ENCODE measurements at regions not wholly inside any gene's neighbourhood (a gene's known extent, or its start where the extent isn't known, plus 50 kb on each side); places are given as distances from the start of the nearest gene placed in this dataset.

- peaks cover 0 to 31% (median 0%) of the 10 kb centered on the region in 5 donors for H3K4me1 ChIP-seq (ENCODE audit: control insufficient read depth in 5 of 5, insufficient read depth in 5 of 5, low read length in 5 of 5)
- H3K4me3 ChIP-seq: no peak overlapping the region
- TF ChIP-seq CTCF (IDR thresholded peaks at IDR 0.05; ENCODE audit: control extremely low read depth, extremely low read depth): no peak
- H3K27ac ChIP-seq (ENCODE audit: low read depth in 1 of 2, low read length in 1 of 2): no peak overlapping the region
- H3K9ac ChIP-seq (ENCODE audit: insufficient read depth in 1 of 2, low read length in 2 of 2): no peak overlapping the region
- no peaks in the 10 kb centered on the region for H3K27me3 ChIP-seq (ENCODE audit: control insufficient read depth in 3 of 3, insufficient read depth in 3 of 3, low read length in 2 of 3)
- H3K36me3 ChIP-seq (ENCODE audit: control insufficient read depth in 4 of 4, insufficient read depth in 4 of 4, low read length in 4 of 4): no peaks in the 10 kb centered on the region
- ATAC-seq (ENCODE audit: insufficient read depth, low FRiP score) (no peak), DNase-seq (peak in 2 of 3 donors; percentile 18 to 61)
- no peaks in the 10 kb centered on the region for H3K9me3 ChIP-seq (ENCODE audit: control insufficient read depth in 4 of 4, insufficient read depth in 3 of 4, low read length in 3 of 4)
- WGBS, 2 donors: 83 to 91% methylated on average over 2 of the region's 2 CpGs
These were observed 218.6 kb upstream of the GK2 start for GRCh38 chr4:79626611-79627010.

- H3K9me3 ChIP-seq (ENCODE audit: control insufficient read depth in 4 of 4, insufficient read depth in 3 of 4, low read length in 3 of 4): no peaks in the 10 kb centered on the region
- peak overlapping the region in 1 of 2 donors; percentile 39 for H3K9ac ChIP-seq (ENCODE audit: insufficient read depth in 1 of 2, low read length in 2 of 2)
- no peak for TF ChIP-seq CTCF (IDR thresholded peaks at IDR 0.05; ENCODE audit: control extremely low read depth, extremely low read depth)
- H3K36me3 ChIP-seq (ENCODE audit: control insufficient read depth in 4 of 4, insufficient read depth in 4 of 4, low read length in 4 of 4): no peaks in the 10 kb centered on the region
- peak in 2 of 3 donors; percentile 26 to 38 for DNase-seq
- H3K4me1 ChIP-seq (ENCODE audit: control insufficient read depth in 5 of 5, insufficient read depth in 5 of 5, low read length in 5 of 5): peaks cover 0 to 31% (median 0%) of the 10 kb centered on the region in 5 donors
- no peak for ATAC-seq (ENCODE audit: insufficient read depth, low FRiP score)
- 68% methylated on average over 5 of the region's 5 CpGs for WGBS, 2 donors
- H3K27me3 ChIP-seq (ENCODE audit: control insufficient read depth in 3 of 3, insufficient read depth in 3 of 3, low read length in 2 of 3): no peaks in the 10 kb centered on the region
- H3K4me3 ChIP-seq: no peak overlapping the region
- no peak overlapping the region for H3K27ac ChIP-seq (ENCODE audit: low read depth in 1 of 2, low read length in 1 of 2)
These were observed 218.1 kb upstream of the GK2 start for GRCh38 chr4:79626101-79626500.

GRCh38 chr4:79625361-79625760, 217.3 kb upstream of the GK2 start:
- Histone ChIP-seq H3K27me3 (ENCODE audit: control insufficient read depth in 3 of 3, insufficient read depth in 3 of 3, low read length in 2 of 3) (no peaks in the 10 kb centered on the region), H3K4me3 (no peak overlapping the region), H3K9me3 (ENCODE audit: control insufficient read depth in 4 of 4, insufficient read depth in 3 of 4, low read length in 3 of 4) (no peaks in the 10 kb centered on the region), H3K4me1 (ENCODE audit: control insufficient read depth in 5 of 5, insufficient read depth in 5 of 5, low read length in 5 of 5) (peaks cover 0 to 31% (median 0%) of the 10 kb centered on the region in 5 donors), H3K9ac (ENCODE audit: insufficient read depth in 1 of 2, low read length in 2 of 2) (no peak overlapping the region), H3K27ac (ENCODE audit: low read depth in 1 of 2, low read length in 1 of 2) (no peak overlapping the region), H3K36me3 (ENCODE audit: control insufficient read depth in 4 of 4, insufficient read depth in 4 of 4, low read length in 4 of 4) (no peaks in the 10 kb centered on the region)
- no peak for DNase-seq
- no peak for TF ChIP-seq CTCF (IDR thresholded peaks at IDR 0.05; ENCODE audit: control extremely low read depth, extremely low read depth)
- 58 to 68% methylated on average over 2 of the region's 2 CpGs for WGBS, 2 donors
- no peak for ATAC-seq (ENCODE audit: insufficient read depth, low FRiP score)

Measured in lung (tissue), 11 donors.